Mesenchymal stem cell (in vitro differentiated cells and primary cell): ENCODE measurements at regions not wholly inside any gene's neighbourhood (a gene's known extent, or its start where the extent isn't known, plus 50 kb on each side); places are given as distances from the start of the nearest gene placed in this dataset.

Experiments used
- DNase-seq: peaks from one replicate; pipeline ENCODE4 v3.0.0-alpha.2; 2013
- H2AFZ ChIP-seq: one replicate; pipeline ENCODE4 v1.6.1; 2013; ENCODE audit warnings: low read depth, mild to moderate bottlenecking, control low read depth, inconsistent platforms, low read length, moderate library complexity
- H2AK5ac ChIP-seq: 2 replicates; pipeline ENCODE4 v1.6.1; 2013; ENCODE audit warnings: low read length, moderate library complexity, mild to moderate bottlenecking, inconsistent platforms; ENCODE audit not compliant: severe bottlenecking
- H2BK120ac ChIP-seq: one replicate; pipeline ENCODE4 v1.6.1; 2013; ENCODE audit warnings: low read depth, mild to moderate bottlenecking, inconsistent platforms, low read length, moderate library complexity
- H2BK12ac ChIP-seq, 2 experiments: one replicate each; pipeline ENCODE4 v1.6.1; 2013; ENCODE audit warnings: inconsistent platforms in 2 of 2, low read length in 2 of 2, mild to moderate bottlenecking in 2 of 2, moderate library complexity in 2 of 2, control low read depth in 1 of 2
- H2BK15ac ChIP-seq: one replicate; pipeline ENCODE4 v1.6.1; 2013; ENCODE audit warnings: mild to moderate bottlenecking, low read depth, inconsistent platforms; ENCODE audit not compliant: poor library complexity, severe bottlenecking
- H2BK5ac ChIP-seq: 2 replicates; pipeline ENCODE4 v1.6.1; 2013; ENCODE audit warnings: low read depth, mild to moderate bottlenecking, low read length, control low read depth, inconsistent platforms; ENCODE audit not compliant: poor library complexity, severe bottlenecking
- H3K14ac ChIP-seq, 2 experiments: one replicate each; pipeline ENCODE4 v1.6.1; 2013; ENCODE audit warnings: inconsistent platforms in 2 of 2, low read length in 2 of 2, control low read depth in 1 of 2, mild to moderate bottlenecking in 1 of 2, moderate library complexity in 1 of 2
- H3K18ac ChIP-seq, 2 experiments: one replicate each; pipeline ENCODE4 v1.6.1; 2013; ENCODE audit warnings: inconsistent platforms in 2 of 2, low read length in 2 of 2, control low read depth in 1 of 2, low read depth in 1 of 2, mild to moderate bottlenecking in 1 of 2
- H3K23ac ChIP-seq, 2 experiments: one replicate each; pipeline ENCODE4 v1.6.1; 2013; ENCODE audit warnings: inconsistent platforms in 2 of 2, low read length in 2 of 2, mild to moderate bottlenecking in 2 of 2, moderate library complexity in 2 of 2, control low read depth in 1 of 2
- H3K27ac ChIP-seq: 2 replicates; pipeline ENCODE4 v1.5.1; 2013; ENCODE audit warnings: mild to moderate bottlenecking, moderate library complexity, low read length, control low read depth, inconsistent platforms; ENCODE audit not compliant: poor library complexity, severe bottlenecking
- H3K27me3 ChIP-seq, 2 experiments: 2 replicates each; pipeline versions ENCODE4 v1.6.1 to v1.7.0; 2013; ENCODE audit warnings: low read length in 2 of 2, mild to moderate bottlenecking in 2 of 2, moderate library complexity in 2 of 2, control low read depth in 1 of 2, inconsistent platforms in 1 of 2; ENCODE audit not compliant: control insufficient read depth in 1 of 2, insufficient read depth in 1 of 2
- H3K36me3 ChIP-seq, 2 experiments: 2 replicates each; pipeline versions ENCODE4 v1.6.1 to v1.7.0; 2013; ENCODE audit warnings: low read length in 2 of 2, control low read depth in 1 of 2, inconsistent platforms in 1 of 2, low read depth in 1 of 2, mild to moderate bottlenecking in 1 of 2; ENCODE audit not compliant: insufficient read depth in 2 of 2, control insufficient read depth in 1 of 2
- H3K4ac ChIP-seq, 2 experiments: one replicate each; pipeline ENCODE4 v1.6.1; 2013; ENCODE audit warnings: inconsistent platforms in 2 of 2, low read length in 2 of 2, mild to moderate bottlenecking in 2 of 2, moderate library complexity in 2 of 2, control low read depth in 1 of 2, low read depth in 1 of 2
- H3K4me1 ChIP-seq: 2 replicates; pipeline ENCODE4 v1.6.1; 2013; ENCODE audit warnings: low read depth, low read length, control low read depth; ENCODE audit not compliant: control insufficient read depth, insufficient read depth
- H3K4me2 ChIP-seq: 2 replicates; pipeline ENCODE4 v1.6.1; 2013; ENCODE audit warnings: low read length, mild to moderate bottlenecking, inconsistent platforms; ENCODE audit not compliant: poor library complexity, severe bottlenecking
- H3K4me3 ChIP-seq, 2 experiments: 2 replicates each; pipeline versions ENCODE4 v1.5.1 to v1.7.0; 2013; ENCODE audit warnings: low read length in 2 of 2, mild to moderate bottlenecking in 2 of 2, control low read depth in 1 of 2, low read depth in 1 of 2; ENCODE audit not compliant: insufficient read depth in 1 of 2
- H3K79me1 ChIP-seq: replicated peaks from 2 replicates; pipeline ENCODE4 v1.6.1; 2013; ENCODE audit warnings: mild to moderate bottlenecking, control low read depth, low read length, inconsistent platforms; ENCODE audit not compliant: poor library complexity, severe bottlenecking
- H3K9ac ChIP-seq: 2 replicates; pipeline ENCODE4 v1.7.0; 2013; ENCODE audit warnings: mild to moderate bottlenecking, low read length, moderate library complexity
- H3K9me3 ChIP-seq: 2 replicates; pipeline ENCODE4 v1.7.0; 2013; ENCODE audit warnings: mild to moderate bottlenecking, low read length; ENCODE audit not compliant: control insufficient read depth
- H4K8ac ChIP-seq: one replicate; pipeline ENCODE4 v1.6.1; 2013; ENCODE audit warnings: inconsistent platforms, mild to moderate bottlenecking, low read length, moderate library complexity
- H4K91ac ChIP-seq: one replicate; pipeline ENCODE4 v1.6.1; 2013; ENCODE audit warnings: mild to moderate bottlenecking, low read length, inconsistent platforms
- WGBS: methylation state at CpG from one replicate; pipeline ENCODE4 v1.1.7; 2013; ENCODE audit warnings: mixed read lengths; 5-methylcytosine and 5-hydroxymethylcytosine counted together

DNA sequence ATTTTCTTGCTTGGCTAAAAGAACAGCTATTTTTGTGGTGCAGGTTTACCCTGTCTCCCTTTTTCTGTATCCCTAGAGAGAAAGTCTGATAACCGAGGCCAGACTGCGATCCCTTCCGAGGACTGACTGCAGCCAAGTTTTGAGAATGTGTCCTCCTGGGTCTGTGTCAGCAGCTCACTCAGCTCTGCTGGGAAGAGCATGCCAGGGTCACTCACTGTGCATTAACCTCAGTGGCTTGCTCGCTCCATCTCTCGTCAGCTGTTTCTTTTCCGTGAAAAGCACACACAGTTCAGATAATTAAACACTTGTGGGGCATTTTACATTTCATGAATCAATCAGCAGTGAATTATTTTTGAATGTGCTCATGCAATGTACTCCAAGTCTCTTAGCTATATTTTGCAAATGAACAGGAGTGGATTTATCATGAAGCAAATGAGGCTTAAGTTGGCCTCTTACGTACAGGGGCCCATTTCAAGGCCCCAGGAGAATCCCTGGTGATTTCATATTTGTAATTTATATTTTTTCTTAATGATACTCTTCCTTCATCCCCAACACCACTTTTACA, 252.1 kb downstream of the SMARCA2 start:
- Histone ChIP-seq H3K23ac (no peak overlapping the region), H3K4me3 (peak overlapping the region in 1 of 2 experiments; percentile 62), H3K27ac (no peak overlapping the region), H2AK5ac (no peak overlapping the region), H3K79me1 (no peaks in the 10 kb centered on the region), H2BK12ac (no peak overlapping the region), H3K9ac (peak overlapping the region; percentile 63), H2BK5ac (no peak overlapping the region), H2BK120ac (no peak overlapping the region), H3K9me3 (peaks cover 7% of the 10 kb centered on the region), H3K14ac (no peak overlapping the region), H3K18ac (no peak overlapping the region), H3K4me2 (no peak overlapping the region), H4K91ac (no peak overlapping the region), H3K27me3 (no peaks in the 10 kb centered on the region), H2AFZ (no peak overlapping the region), H3K4ac (no peak overlapping the region), H4K8ac (no peak overlapping the region), H3K36me3 (no peaks in the 10 kb centered on the region), H3K4me1 (no peaks in the 10 kb centered on the region), H2BK15ac (no peak overlapping the region)
- DNase-seq: no peak
- 83% methylated on average over 4 of the region's 7 CpGs for WGBS

- Histone ChIP-seq H3K4me1 (no peaks in the 10 kb centered on the region), H3K27me3 (no peaks in the 10 kb centered on the region), H3K23ac (no peak overlapping the region), H3K9me3 (no peaks in the 10 kb centered on the region), H4K91ac (no peak overlapping the region), H4K8ac (no peak overlapping the region), H2AK5ac (no peak overlapping the region), H3K79me1 (no peaks in the 10 kb centered on the region), H3K18ac (no peak overlapping the region), H3K4ac (no peak overlapping the region), H2BK12ac (no peak overlapping the region), H3K14ac (no peak overlapping the region), H3K4me3 (no peak overlapping the region), H2AFZ (no peak overlapping the region), H3K27ac (no peak overlapping the region), H3K4me2 (no peak overlapping the region), H3K36me3 (no peaks in the 10 kb centered on the region), H3K9ac (no peak overlapping the region), H2BK120ac (no peak overlapping the region), H2BK15ac (no peak overlapping the region), H2BK5ac (no peak overlapping the region)
- no peak for DNase-seq
- WGBS: 79% methylated on average over 3 of the region's 3 CpGs
These were observed 254.6 kb downstream of the SMARCA2 start for GRCh38 chr9:2269778-2270177.

- Histone ChIP-seq H2BK12ac (no peak overlapping the region), H3K27me3 (no peaks in the 10 kb centered on the region), H2BK5ac (no peak overlapping the region), H3K9me3 (no peaks in the 10 kb centered on the region), H3K18ac (no peak overlapping the region), H3K36me3 (no peaks in the 10 kb centered on the region), H4K8ac (no peak overlapping the region), H3K4me2 (no peak overlapping the region), H3K27ac (no peak overlapping the region), H3K79me1 (no peaks in the 10 kb centered on the region), H4K91ac (no peak overlapping the region), H2BK15ac (no peak overlapping the region), H3K4ac (no peak overlapping the region), H3K4me3 (no peak overlapping the region), H2BK120ac (no peak overlapping the region), H3K4me1 (no peaks in the 10 kb centered on the region), H3K23ac (no peak overlapping the region), H2AK5ac (no peak overlapping the region), H2AFZ (no peak overlapping the region), H3K9ac (no peak overlapping the region), H3K14ac (no peak overlapping the region)
- no peak for DNase-seq
- 58% methylated on average over 1 of the region's 5 CpGs for WGBS
These were observed 255.4 kb downstream of the SMARCA2 start for GRCh38 chr9:2270565-2270964.

GRCh38 chr9:2271426-2271825, 256.3 kb downstream of the SMARCA2 start:
- Histone ChIP-seq H3K36me3 (no peaks in the 10 kb centered on the region), H3K14ac (no peak overlapping the region), H3K23ac (no peak overlapping the region), H4K91ac (no peak overlapping the region), H3K27me3 (no peaks in the 10 kb centered on the region), H2BK12ac (no peak overlapping the region), H2BK5ac (no peak overlapping the region), H3K4me2 (no peak overlapping the region), H2BK15ac (no peak overlapping the region), H3K4me1 (no peaks in the 10 kb centered on the region), H4K8ac (no peak overlapping the region), H3K4me3 (no peak overlapping the region), H3K18ac (no peak overlapping the region), H3K27ac (no peak overlapping the region), H3K9ac (no peak overlapping the region), H2AK5ac (no peak overlapping the region), H3K79me1 (no peaks in the 10 kb centered on the region), H3K9me3 (no peaks in the 10 kb centered on the region), H3K4ac (no peak overlapping the region), H2AFZ (no peak overlapping the region), H2BK120ac (no peak overlapping the region)
- DNase-seq: no peak
- WGBS: 89% methylated on average over 3 of the region's 4 CpGs
